Mucosa of descending colon (tissue), 3 donors: ENCODE measurements at regions not wholly inside any gene's neighbourhood (a gene's known extent, or its start where the extent isn't known, plus 50 kb on each side); places are given as distances from the start of the nearest gene placed in this dataset.
"Not testable (repeated sequence)": the region's sequence is repeated elsewhere in the genome, so short reads cannot be mapped to it uniquely, and the experiment has no call there.

Experiments
- ATAC-seq: fragments of 200-7000 bp; cut with Tn5 transposase; one replicate; pipeline ENCODE4 v1.9.1; 2020; ENCODE audit warnings: mild to moderate bottlenecking, moderate library complexity
- DNase-seq, 3 donors: peaks; one replicate each; pipeline ENCODE4 v3.0.0-alpha.2; 2020
- H3K36me3 ChIP-seq: fragments of 200-600 bp; one replicate; pipeline ENCODE4 v1.8.0; 2021; ENCODE audit warnings: low read depth, mild to moderate bottlenecking
- H3K4me1 ChIP-seq: fragments of 200-600 bp; one replicate; pipeline ENCODE4 v1.8.0; 2021; ENCODE audit warnings: low read depth, mild to moderate bottlenecking
- H3K4me3 ChIP-seq: fragments of 200-600 bp; one replicate; pipeline ENCODE4 v1.8.0; 2021; ENCODE audit warnings: mild to moderate bottlenecking
- H3K9me3 ChIP-seq: fragments of 200-600 bp; one replicate; pipeline ENCODE4 v1.8.0; 2021; ENCODE audit warnings: mild to moderate bottlenecking
- intact Hi-C, 2 donors: fragments of 100-400 bp; cut with DNase I in 1 of 2; cut with micrococcal nuclease in 1 of 2; formaldehyde crosslinking; loops; one replicate each; pipeline versions ENCODE4 v1.11.0 to v1.11.1; 2022; cut with DNase I, micrococcal nuclease
- TF ChIP-seq, protein P1 (sequence below): fragments of 200-600 bp; IDR thresholded peaks from one replicate; pipeline ENCODE4 v1.8.0; 2022; ENCODE audit warnings: antibody characterized with exemption, mild to moderate bottlenecking
- donor health status: DM: no; HTN: no; CAD: no; lungs with moderate emphysema.
- donor health status: DM: no; HTN: no; CAD: no.
- donor health status: DM: no; HTN: yes; CAD: no.

DNA sequence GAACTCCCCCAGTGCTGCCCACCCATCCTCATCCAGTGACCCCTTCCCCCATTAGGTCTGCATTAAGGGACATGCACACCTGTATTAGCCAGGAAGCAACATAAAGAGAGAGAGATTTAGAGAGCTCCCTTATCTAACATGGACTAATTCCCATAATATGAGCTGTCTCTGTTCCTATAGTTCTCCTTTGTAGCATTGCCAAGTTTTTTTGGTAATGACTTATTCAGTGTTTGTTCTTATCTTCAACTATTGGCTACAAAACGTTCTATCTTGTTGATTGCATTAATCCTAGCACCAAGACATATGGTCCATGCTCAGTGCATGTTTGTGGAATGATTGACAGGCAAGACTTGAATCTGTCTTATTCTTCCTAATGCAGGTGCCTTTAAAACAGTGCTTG, 264.0 kb downstream of the ADGRL2 start:
- Histone ChIP-seq H3K4me1 (no peaks in the 10 kb centered on the region), H3K4me3 (no peak overlapping the region), H3K36me3 (no peaks in the 10 kb centered on the region), H3K9me3 (no peaks in the 10 kb centered on the region)
- TF ChIP-seq, protein P1, sequence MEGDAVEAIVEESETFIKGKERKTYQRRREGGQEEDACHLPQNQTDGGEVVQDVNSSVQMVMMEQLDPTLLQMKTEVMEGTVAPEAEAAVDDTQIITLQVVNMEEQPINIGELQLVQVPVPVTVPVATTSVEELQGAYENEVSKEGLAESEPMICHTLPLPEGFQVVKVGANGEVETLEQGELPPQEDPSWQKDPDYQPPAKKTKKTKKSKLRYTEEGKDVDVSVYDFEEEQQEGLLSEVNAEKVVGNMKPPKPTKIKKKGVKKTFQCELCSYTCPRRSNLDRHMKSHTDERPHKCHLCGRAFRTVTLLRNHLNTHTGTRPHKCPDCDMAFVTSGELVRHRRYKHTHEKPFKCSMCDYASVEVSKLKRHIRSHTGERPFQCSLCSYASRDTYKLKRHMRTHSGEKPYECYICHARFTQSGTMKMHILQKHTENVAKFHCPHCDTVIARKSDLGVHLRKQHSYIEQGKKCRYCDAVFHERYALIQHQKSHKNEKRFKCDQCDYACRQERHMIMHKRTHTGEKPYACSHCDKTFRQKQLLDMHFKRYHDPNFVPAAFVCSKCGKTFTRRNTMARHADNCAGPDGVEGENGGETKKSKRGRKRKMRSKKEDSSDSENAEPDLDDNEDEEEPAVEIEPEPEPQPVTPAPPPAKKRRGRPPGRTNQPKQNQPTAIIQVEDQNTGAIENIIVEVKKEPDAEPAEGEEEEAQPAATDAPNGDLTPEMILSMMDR: no peak
- DNase-seq (no peak), ATAC-seq (no peak)
- intact Hi-C loops: no loop called here

DNA sequence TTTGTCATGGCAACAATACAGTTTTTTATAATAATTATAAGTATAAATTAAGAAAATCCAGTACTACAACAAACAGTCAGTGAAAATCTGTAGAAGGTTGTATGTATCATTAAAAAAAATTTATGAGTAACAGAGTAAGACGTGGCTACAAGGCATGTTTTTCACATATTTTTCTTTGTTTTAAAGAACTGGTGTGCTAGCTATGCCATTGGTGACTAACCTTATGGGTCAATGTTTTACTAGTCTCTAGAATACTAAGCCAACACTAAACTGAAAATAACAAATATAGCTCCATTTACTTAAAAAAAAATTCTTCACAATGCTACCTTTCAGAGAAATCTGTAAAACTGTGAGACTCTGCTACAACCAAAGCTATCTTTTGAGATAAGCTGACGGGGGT, 261.5 kb downstream of the ADGRL2 start:
- ATAC-seq (no peak), DNase-seq (no peak)
- H3K36me3 ChIP-seq: no peaks in the 10 kb centered on the region
- H3K4me3 ChIP-seq: no peak overlapping the region
- no peaks in the 10 kb centered on the region for H3K9me3 ChIP-seq
- TF ChIP-seq, protein P1: no peak
- H3K4me1 ChIP-seq: no peaks in the 10 kb centered on the region
- intact Hi-C loops: no loop called here

DNA sequence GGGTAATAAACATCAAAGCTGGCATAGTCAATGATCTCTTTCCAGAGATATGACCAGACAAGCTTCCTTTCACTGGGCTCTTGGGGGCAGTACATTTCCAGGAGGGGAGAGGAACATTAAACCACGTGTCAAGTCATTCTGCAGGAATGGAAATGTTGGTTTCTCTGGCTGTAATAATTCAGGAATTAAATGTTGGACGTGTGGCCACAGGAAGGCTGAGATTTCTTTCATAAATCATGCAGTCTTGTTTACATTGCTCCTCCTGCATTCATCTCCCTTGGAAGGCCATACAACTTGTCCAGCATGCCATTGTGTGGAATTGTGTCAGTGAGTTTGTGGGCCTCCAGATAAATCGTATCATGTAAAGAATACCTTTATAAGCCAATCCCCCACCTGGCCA, 259.2 kb downstream of the ADGRL2 start:
- Histone ChIP-seq H3K4me1 (no peaks in the 10 kb centered on the region), H3K36me3 (no peaks in the 10 kb centered on the region), H3K4me3 (no peak overlapping the region), H3K9me3 (no peaks in the 10 kb centered on the region)
- ATAC-seq (no peak), DNase-seq (no peak)
- TF ChIP-seq, protein P1: no peak
- intact Hi-C loops: no loop called here

DNA sequence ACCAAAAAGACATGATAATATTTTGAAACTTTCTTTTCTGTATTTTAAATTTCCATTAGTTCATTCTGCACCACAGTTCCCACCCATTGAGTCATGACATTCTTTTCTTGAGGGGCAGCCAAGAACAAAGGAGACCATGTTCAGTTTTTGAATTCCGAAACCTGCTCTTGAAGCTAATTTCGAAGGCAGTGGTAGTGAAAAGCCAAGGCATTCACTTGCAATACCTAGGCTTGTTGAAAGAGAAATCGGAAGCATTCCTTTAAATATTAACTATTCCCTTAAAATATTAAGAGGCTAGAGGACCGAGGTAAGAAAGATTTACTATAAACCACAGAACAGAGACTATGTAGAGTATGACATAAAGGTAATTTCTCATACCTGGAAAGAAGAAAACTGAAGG, 256.3 kb downstream of the ADGRL2 start:
- Histone ChIP-seq H3K9me3 (no peaks in the 10 kb centered on the region), H3K36me3 (no peaks in the 10 kb centered on the region), H3K4me1 (no peaks in the 10 kb centered on the region), H3K4me3 (no peak overlapping the region)
- DNase-seq (no peak), ATAC-seq (no peak)
- TF ChIP-seq, protein P1: no peak
- intact Hi-C loops: no loop called here

DNA sequence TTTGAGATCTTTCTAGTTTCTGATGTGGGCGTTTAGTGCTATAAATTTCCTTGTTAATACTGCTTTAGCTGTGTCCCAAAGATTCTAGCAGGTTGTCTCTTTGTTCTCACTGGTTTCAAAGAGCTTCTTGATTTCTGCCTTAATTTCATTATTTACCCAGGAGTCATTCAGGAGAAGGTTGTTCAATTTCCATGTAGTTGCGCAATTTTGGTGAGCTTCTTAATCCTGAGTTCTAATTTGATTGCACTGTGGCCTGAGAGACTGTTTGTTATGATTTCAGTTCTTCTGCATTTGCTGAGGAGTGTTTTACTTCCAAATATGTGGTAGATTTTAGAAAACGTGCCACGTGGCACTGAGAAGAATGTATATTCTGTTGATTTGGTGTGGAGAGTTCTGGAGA, 254.6 kb downstream of the ADGRL2 start:
- ATAC-seq, H3K9me3 ChIP-seq, H3K4me3 ChIP-seq, DNase-seq, intact Hi-C loops, H3K36me3 ChIP-seq, H3K4me1 ChIP-seq: not testable (repeated sequence)

DNA sequence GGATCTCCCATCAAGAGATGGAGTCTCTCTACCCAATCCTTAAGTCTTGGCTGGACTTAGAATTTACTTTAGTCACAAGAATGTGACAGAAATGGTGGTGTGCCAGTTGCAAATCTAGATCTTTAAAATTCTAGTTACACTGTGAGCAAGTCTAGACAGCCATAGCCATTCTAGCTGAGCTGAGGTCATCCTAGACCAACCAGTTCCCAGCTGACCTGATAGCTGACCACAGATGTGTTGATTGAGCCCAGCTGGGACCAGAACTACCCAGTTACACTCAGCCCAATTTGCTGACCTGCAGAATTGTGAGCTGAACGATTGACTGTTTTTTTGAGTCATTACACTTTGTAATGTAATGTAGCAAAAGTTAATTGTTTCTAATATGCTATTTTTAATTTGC, 251.8 kb downstream of the ADGRL2 start:
- Histone ChIP-seq H3K9me3 (no peaks in the 10 kb centered on the region), H3K4me1 (no peaks in the 10 kb centered on the region), H3K36me3 (no peaks in the 10 kb centered on the region), H3K4me3 (no peak overlapping the region)
- DNase-seq (no peak), ATAC-seq (no peak)
- intact Hi-C loops: no loop called here
- TF ChIP-seq, protein P1: no peak
